Breast epithelium (tissue), 4 donors: ENCODE measurements at regions not wholly inside any gene's neighbourhood (a gene's known extent, or its start where the extent isn't known, plus 50 kb on each side); places are given as distances from the start of the nearest gene placed in this dataset.
"Not testable (repeated sequence)": the region's sequence is repeated elsewhere in the genome, so short reads cannot be mapped to it uniquely, and the experiment has no call there.

Experiments used
- DNase-seq, 2 donors: peaks; one replicate each; pipeline ENCODE4 v3.0.0-alpha.2; 2019; ENCODE audit warnings: low spot score in 2 of 2
- H3K27ac ChIP-seq, 2 donors: fragments of 200-600 bp; sonication (generic) in 1 of 2; one replicate each; pipeline ENCODE4 v1.5.1; 2016 to 2019; ENCODE audit warnings: mild to moderate bottlenecking in 1 of 2
- H3K27me3 ChIP-seq, 2 donors: fragments of 200-600 bp; sonication (generic) in 1 of 2; one replicate each; pipeline versions ENCODE4 v1.5.1 to v1.6.0; 2017 to 2019; ENCODE audit warnings: control low read depth in 1 of 2, mild to moderate bottlenecking in 1 of 2
- H3K36me3 ChIP-seq: fragments of 200-600 bp; one replicate; pipeline ENCODE4 v1.5.1; 2019
- H3K4me1 ChIP-seq, 2 donors: fragments of 200-600 bp; sonication (generic); one replicate each; pipeline ENCODE4 v1.5.1; 2016 to 2019; ENCODE audit warnings: control low read depth in 1 of 2
- H3K4me3 ChIP-seq, 3 donors: fragments of 200-600 bp; sonication (generic); 1 replicate in 2 of 3; 2 replicates in 1 of 3; pipeline ENCODE4 v1.5.1; 2016 to 2019; ENCODE audit warnings: mild to moderate bottlenecking in 3 of 3, moderate library complexity in 2 of 3
- H3K9me3 ChIP-seq, 2 donors: fragments of 200-600 bp; sonication (generic) in 1 of 2; one replicate each; pipeline ENCODE4 v1.5.1; 2016 to 2019; ENCODE audit warnings: control low read depth in 1 of 2
- POLR2A ChIP-seq: fragments of 450-650 bp; IDR thresholded peaks from one replicate; pipeline ENCODE4 v1.6.1; 2016; ENCODE audit warnings: antibody characterized with exemption, mild to moderate bottlenecking, moderate library complexity
- POLR2AphosphoS5 ChIP-seq, 3 donors: sonication (generic); formaldehyde crosslinking; IDR thresholded peaks; one replicate each; pipeline ENCODE4 v1.6.1; 2017; ENCODE audit warnings: antibody characterized with exemption in 3 of 3
- intact Hi-C: fragments of 100-400 bp; cut with DNase I; formaldehyde crosslinking; loops from one replicate; pipeline ENCODE4 v1.15.1; 2023; ENCODE audit warnings: low total_unique reads
- TF ChIP-seq, protein P1 (sequence below), 3 donors: fragments of 450-650 bp; IDR thresholded peaks; one replicate each; pipeline ENCODE4 v1.5.1; 2016 to 2017; ENCODE audit warnings: antibody characterized with exemption in 3 of 3, mild to moderate bottlenecking in 3 of 3, moderate library complexity in 3 of 3

DNA sequence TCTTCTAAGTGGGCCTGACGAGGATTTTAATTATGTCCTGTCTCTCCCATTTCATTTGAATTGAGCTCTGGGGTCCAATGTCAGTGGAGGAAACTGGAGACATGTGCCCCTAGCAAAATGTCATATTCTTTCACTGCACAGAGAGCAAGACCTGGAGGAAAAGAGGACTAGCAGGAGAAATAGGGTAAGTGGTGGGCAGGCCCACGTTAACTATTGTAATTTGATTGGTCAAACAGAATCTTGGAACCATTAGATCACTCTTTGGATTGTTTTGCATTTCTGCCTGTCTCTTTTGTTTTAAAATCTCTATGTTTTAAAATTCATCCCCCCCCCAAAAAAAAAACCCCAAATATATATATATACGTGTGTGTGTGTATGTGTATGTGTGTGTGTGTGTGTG is 113.9 kb upstream of the PELI2 start:
- TF ChIP-seq POLR2A = no peak
- TF ChIP-seq, protein P1, sequence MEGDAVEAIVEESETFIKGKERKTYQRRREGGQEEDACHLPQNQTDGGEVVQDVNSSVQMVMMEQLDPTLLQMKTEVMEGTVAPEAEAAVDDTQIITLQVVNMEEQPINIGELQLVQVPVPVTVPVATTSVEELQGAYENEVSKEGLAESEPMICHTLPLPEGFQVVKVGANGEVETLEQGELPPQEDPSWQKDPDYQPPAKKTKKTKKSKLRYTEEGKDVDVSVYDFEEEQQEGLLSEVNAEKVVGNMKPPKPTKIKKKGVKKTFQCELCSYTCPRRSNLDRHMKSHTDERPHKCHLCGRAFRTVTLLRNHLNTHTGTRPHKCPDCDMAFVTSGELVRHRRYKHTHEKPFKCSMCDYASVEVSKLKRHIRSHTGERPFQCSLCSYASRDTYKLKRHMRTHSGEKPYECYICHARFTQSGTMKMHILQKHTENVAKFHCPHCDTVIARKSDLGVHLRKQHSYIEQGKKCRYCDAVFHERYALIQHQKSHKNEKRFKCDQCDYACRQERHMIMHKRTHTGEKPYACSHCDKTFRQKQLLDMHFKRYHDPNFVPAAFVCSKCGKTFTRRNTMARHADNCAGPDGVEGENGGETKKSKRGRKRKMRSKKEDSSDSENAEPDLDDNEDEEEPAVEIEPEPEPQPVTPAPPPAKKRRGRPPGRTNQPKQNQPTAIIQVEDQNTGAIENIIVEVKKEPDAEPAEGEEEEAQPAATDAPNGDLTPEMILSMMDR (IDR thresholded peaks at IDR 0.05) = no peak
- DNase-seq = no peak
- Histone ChIP-seq H3K4me1 (no peaks in the 10 kb centered on the region), H3K36me3 (no peaks in the 10 kb centered on the region), H3K27me3 (no peaks in the 10 kb centered on the region), H3K27ac (peak overlapping the region in 1 of 2 donors; percentile 74), H3K4me3 (no peak overlapping the region), H3K9me3 (no peaks in the 10 kb centered on the region)
- intact Hi-C loops = no loop called here

DNA sequence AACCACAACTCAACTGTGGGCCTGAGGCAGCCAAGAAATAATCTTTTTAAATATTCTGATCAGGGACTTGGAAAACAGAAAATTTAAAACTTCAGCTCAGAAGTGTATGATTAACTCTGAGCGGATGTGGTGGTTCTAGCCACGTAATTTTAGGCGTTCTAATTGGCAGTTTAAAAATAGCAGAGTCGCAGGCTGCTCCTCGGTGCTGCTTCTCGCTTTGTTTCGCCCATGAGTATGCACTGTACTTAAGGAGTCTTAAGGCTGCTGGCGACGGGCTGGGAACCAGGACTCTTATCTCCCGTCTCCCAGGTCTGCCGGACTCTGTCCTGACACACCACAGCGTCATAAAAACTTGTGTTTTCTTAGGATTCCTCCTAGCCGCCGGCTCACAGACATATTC is 113.4 kb upstream of the PELI2 start:
- Histone ChIP-seq H3K27me3 (no peaks in the 10 kb centered on the region), H3K27ac (peak overlapping the region; percentile 67 to 74), H3K36me3 (no peaks in the 10 kb centered on the region), H3K4me3 (peak overlapping the region; percentile 5 to 54 (median 20)), H3K4me1 (no peaks in the 10 kb centered on the region), H3K9me3 (no peaks in the 10 kb centered on the region)
- TF ChIP-seq POLR2AphosphoS5 (IDR thresholded peaks at IDR 0.05) (no peak), POLR2A (no peak)
- TF ChIP-seq, protein P1 (IDR thresholded peaks at IDR 0.05) = no peak
- DNase-seq = no peak
- intact Hi-C loops = no loop called here

DNA sequence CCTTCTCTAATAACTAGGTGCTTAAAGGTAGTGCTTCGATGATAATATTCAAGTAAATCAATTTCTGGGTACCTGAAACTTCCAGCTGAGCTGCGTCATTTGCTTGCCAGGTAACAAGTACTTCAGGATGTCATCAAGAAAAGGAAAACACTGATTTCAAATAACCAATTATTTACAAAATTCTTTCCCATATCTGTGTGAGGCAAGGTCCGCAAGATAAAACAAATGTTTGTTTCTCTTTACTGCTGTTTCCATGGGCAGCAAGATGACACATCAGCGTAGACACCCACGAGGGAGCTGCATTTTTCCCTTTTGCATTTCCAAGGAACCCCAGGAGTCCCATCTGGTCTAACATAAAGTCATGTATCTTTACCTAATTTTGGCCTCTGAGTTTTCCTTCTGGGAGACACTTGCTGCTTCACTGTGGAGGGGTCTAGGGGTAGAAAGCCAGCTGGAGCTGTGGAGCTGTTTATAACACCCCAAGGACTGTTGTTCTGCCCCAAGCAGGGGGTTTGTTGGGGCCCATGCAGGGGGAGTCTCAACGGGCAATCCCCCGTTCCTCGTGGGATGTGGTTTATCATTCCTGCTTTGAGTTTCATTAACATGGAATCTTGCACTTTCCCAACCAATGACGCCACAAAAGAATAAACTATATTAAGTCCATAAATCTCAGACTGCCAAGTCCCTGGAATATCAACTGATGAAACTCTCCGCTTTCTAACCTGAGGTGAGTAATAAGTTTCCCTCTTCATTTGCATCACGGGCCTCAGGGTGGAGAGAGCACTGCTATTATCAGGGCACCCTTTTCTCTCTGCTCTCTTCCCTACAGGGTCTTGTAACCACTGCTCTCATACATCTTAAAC is 112.8 kb upstream of the PELI2 start:
- H3K36me3 ChIP-seq = no peaks in the 10 kb centered on the region
- H3K9me3 ChIP-seq = no peaks in the 10 kb centered on the region
- peak overlapping the region; percentile 5 to 54 (median 20) for H3K4me3 ChIP-seq
- no peaks in the 10 kb centered on the region for H3K27me3 ChIP-seq
- no peak for DNase-seq
- H3K4me1 ChIP-seq = no peaks in the 10 kb centered on the region
- peak overlapping the region; percentile 67 to 74 for H3K27ac ChIP-seq
- TF ChIP-seq POLR2AphosphoS5 (IDR thresholded peaks at IDR 0.05) (no peak), POLR2A (no peak)
- intact Hi-C loops = no loop called here

DNA sequence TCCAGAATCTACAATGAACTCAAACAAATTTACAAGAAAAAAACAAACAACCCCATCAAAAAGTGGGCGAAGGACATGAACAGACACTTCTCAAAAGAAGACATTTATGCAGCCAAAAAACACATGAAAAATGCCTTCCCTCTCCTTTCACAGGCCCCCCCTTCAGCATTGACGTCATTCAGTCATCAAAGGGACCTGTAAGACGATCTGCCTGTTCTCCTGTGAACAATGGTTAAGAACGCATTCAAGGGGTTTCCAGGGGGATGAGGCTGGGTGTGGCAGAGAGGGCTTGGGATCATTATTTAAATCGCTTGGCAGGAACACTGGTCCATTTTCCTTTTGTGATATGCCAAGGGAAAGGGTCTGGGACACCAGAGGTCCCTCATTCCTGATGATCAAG is 110.7 kb upstream of the PELI2 start:
- H3K36me3 ChIP-seq, H3K27ac ChIP-seq, H3K27me3 ChIP-seq, H3K9me3 ChIP-seq, H3K4me3 ChIP-seq, intact Hi-C loops, DNase-seq, H3K4me1 ChIP-seq: not testable (repeated sequence)

DNA sequence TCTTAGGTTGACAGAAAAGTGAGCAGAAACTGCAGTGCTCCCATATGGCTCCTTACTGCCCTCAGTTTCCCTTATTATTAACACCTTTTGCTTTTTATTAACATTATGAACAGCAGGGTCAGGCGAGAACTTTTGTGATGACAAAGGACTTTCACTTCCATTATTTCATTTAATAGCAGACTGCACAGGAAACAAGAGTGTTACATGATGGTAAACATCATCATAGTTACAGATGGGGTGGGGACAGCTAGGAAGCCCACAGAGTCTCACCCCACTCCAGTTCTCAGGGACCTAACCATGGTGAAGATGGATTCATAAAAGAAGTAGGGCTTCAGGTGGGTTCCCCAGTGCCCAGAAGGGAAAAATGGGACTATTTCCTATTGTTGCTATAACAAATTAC is 110.1 kb upstream of the PELI2 start:
- no peak for DNase-seq
- no peaks in the 10 kb centered on the region for H3K36me3 ChIP-seq
- H3K9me3 ChIP-seq = no peaks in the 10 kb centered on the region
- no peak overlapping the region for H3K4me3 ChIP-seq
- no peaks in the 10 kb centered on the region for H3K27me3 ChIP-seq
- H3K27ac ChIP-seq = no peak overlapping the region
- intact Hi-C loops = no loop called here
- TF ChIP-seq, protein P1 (IDR thresholded peaks at IDR 0.05) = no peak
- TF ChIP-seq POLR2A = no peak
- no peak for TF ChIP-seq POLR2AphosphoS5 (IDR thresholded peaks at IDR 0.05)
- no peaks in the 10 kb centered on the region for H3K4me1 ChIP-seq

DNA sequence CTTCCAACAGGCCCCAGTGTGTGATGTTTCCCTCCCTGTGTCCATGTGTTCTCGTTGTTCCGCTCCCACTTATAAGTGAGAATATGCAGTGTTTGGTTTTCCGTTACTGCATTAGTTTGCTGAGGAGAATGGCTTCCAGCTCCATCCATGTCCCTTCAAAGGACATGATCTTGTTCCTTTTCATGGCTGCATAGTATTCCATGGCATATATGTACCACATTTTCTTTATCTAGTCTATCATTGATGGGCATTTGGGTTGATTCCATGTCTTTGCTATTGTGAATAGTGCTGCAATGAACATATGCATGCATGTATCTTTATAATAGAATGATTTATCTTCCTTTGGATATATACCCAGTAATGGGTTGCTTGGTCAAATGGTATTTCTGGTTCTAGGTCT is 109.5 kb upstream of the PELI2 start:
- H3K4me3 ChIP-seq, H3K27me3 ChIP-seq, H3K27ac ChIP-seq, H3K9me3 ChIP-seq, intact Hi-C loops, H3K36me3 ChIP-seq, DNase-seq, H3K4me1 ChIP-seq: not testable (repeated sequence)
